HCT116 (cell line): ENCODE measurements at regions not wholly inside any gene's neighbourhood (a gene's known extent, or its start where the extent isn't known, plus 50 kb on each side); places are given as distances from the start of the nearest gene placed in this dataset.

Source experiments
- ATAC-seq: fragments of 200-7000 bp; cut with Tn5 transposase; 2 replicates; pipeline ENCODE4 v1.9.1; 2020; ENCODE audit warnings: mild to moderate bottlenecking, moderate library complexity
- BruUV-seq: library from RNA; stranded (reverse); fragments of 400-500 nt; replicated peaks from 2 replicates; lab custom pipeline; 2021; lab: Mats Ljungman, UMichigan
- CTCF ChIA-PET: fragments of 300-600 bp; sonication (Branson Sonifier 250); formaldehyde crosslinking; loops from one replicate; lab custom pipeline; 2021; ENCODE audit warnings: antibody characterized with exemption; lab: Charles Lee
- POLR2A ChIA-PET: fragments of 300-600, 350-600 bp; sonication (Branson Sonifier 250); formaldehyde crosslinking; loops from one replicate; lab custom pipeline; 2021; ENCODE audit warnings: antibody characterized with exemption; lab: Charles Lee
- RAD21 ChIA-PET, 2 experiments: fragments of 300-600 bp; sonication (Branson Sonifier 250); formaldehyde crosslinking; loops; one replicate each; lab custom pipeline; 2023; ENCODE audit warnings: low total read pairs in 2 of 2; ENCODE audit not compliant: uncharacterized antibody in 2 of 2, unreplicated experiment in 2 of 2, low non-redundant PET in 1 of 2; lab: Charles Lee
- DNase-seq: peaks from one replicate; pipeline ENCODE4 v3.0.0-alpha.2; 2010; ENCODE audit warnings: low read depth, low spot score
- H2AFZ ChIP-seq: fragments of 200-600 bp; shearing (Covaris generic), sonication (generic); 2 replicates; pipeline ENCODE4 v1.6.1; 2017; ENCODE audit warnings: low read depth, mixed run types, mixed read lengths, antibody characterized with exemption, low read length; ENCODE audit not compliant: poor library complexity, severe bottlenecking
- H3K27ac ChIP-seq: 2 replicates; pipeline ENCODE4 v1.5.1; 2012; ENCODE audit warnings: low read depth, low read length
- H3K27me3 ChIP-seq: fragments of 200-600 bp; sonication (generic); 2 replicates; pipeline ENCODE4 v1.6.1; 2016; ENCODE audit warnings: mixed run types, low read length, mixed read lengths; ENCODE audit not compliant: insufficient read depth
- H3K36me3 ChIP-seq, 2 experiments: fragments of 200-500 bp in 1 of 2; fragments of 200-600 bp in 1 of 2; sonication (Bioruptor generic) in 1 of 2; sonication (generic) in 1 of 2; 2 replicates each; pipeline versions ENCODE4 v1.5.1 to v1.6.1; 2014 to 2016; ENCODE audit warnings: low read length in 2 of 2, inconsistent platforms in 1 of 2, mixed read lengths in 1 of 2, mixed run types in 1 of 2; ENCODE audit not compliant: insufficient read depth in 2 of 2, control insufficient read depth in 1 of 2
- H3K4me1 ChIP-seq, 2 experiments: fragments of 200-600 bp in 1 of 2; sonication (generic) in 1 of 2; 2 replicates each; pipeline versions ENCODE4 v1.5.1 to v1.6.1; 2012 to 2017; ENCODE audit warnings: low read length in 2 of 2, inconsistent platforms in 1 of 2, mild to moderate bottlenecking in 1 of 2, mixed read lengths in 1 of 2, mixed run types in 1 of 2, moderate library complexity in 1 of 2; ENCODE audit not compliant: insufficient read depth in 2 of 2, control insufficient read depth in 1 of 2
- H3K4me2 ChIP-seq: fragments of 200-600 bp; sonication (generic); 2 replicates; pipeline ENCODE4 v1.6.1; 2017; ENCODE audit warnings: mixed run types, low read length, mixed read lengths
- H3K4me3 ChIP-seq, 2 experiments: fragments of 200-600 bp in 1 of 2; sonication (generic) in 1 of 2; replicated peaks in 1 of 2; 2 replicates each; pipeline ENCODE4 v1.5.1; 2011 to 2016; ENCODE audit warnings: low read length in 2 of 2, control low read depth in 1 of 2, low read depth in 1 of 2, mild to moderate bottlenecking in 1 of 2, mixed read lengths in 1 of 2, mixed run types in 1 of 2
- H3K79me2 ChIP-seq: fragments of 200-600 bp; sonication (generic); 2 replicates; pipeline ENCODE4 v1.6.1; 2017; ENCODE audit warnings: mild to moderate bottlenecking, mixed run types, low read length, moderate library complexity, mixed read lengths; ENCODE audit not compliant: insufficient read depth
- H3K9ac ChIP-seq: fragments of 200-600 bp; sonication (generic); 2 replicates; pipeline ENCODE4 v1.6.1; 2016; ENCODE audit warnings: low read length, mixed read lengths
- H3K9me2 ChIP-seq: fragments of 200-600 bp; sonication (generic), shearing (Covaris generic); 2 replicates; pipeline ENCODE4 v1.6.1; 2017; ENCODE audit warnings: mixed run types, mild to moderate bottlenecking, moderate library complexity; ENCODE audit not compliant: insufficient read depth
- H3K9me3 ChIP-seq, 2 experiments: fragments of 200-500 bp in 1 of 2; fragments of 200-600 bp in 1 of 2; sonication (Bioruptor generic) in 1 of 2; sonication (generic) in 1 of 2; 2 replicates each; pipeline ENCODE4 v1.6.1; 2014 to 2017; ENCODE audit warnings: low read length in 2 of 2, mixed read lengths in 2 of 2, inconsistent platforms in 1 of 2, low read depth in 1 of 2, mild to moderate bottlenecking in 1 of 2, mixed run types in 1 of 2, moderate library complexity in 1 of 2; ENCODE audit not compliant: control insufficient read depth in 1 of 2, insufficient read depth in 1 of 2
- H4K20me1 ChIP-seq: fragments of 200-600 bp; sonication (generic), shearing (Covaris generic); 2 replicates; pipeline ENCODE4 v1.6.1; 2017; ENCODE audit warnings: mixed run types, mild to moderate bottlenecking, moderate library complexity; ENCODE audit not compliant: insufficient read depth
- ATF3 ChIP-seq: IDR thresholded peaks from 2 replicates; pipeline ENCODE4 v1.6.1; 2012
- CBX3 ChIP-seq: IDR thresholded peaks from 2 replicates; pipeline ENCODE4 v1.6.1; 2012; ENCODE audit warnings: low read depth
- ELF1 ChIP-seq: IDR thresholded peaks from 2 replicates; pipeline ENCODE4 v1.6.1; 2012; ENCODE audit warnings: low read depth, borderline replicate concordance
- EZH2 ChIP-seq: fragments of 200-600 bp; sonication (generic); IDR thresholded peaks from 2 replicates; pipeline ENCODE4 v1.6.1; 2017; ENCODE audit warnings: antibody characterized with exemption, mixed run types
- EZH2phosphoT487 ChIP-seq: fragments of 200-600 bp; IDR thresholded peaks from 2 replicates; pipeline ENCODE4 v1.6.1; 2018; ENCODE audit warnings: antibody characterized with exemption, borderline replicate concordance
- MAX ChIP-seq: IDR thresholded peaks from 2 replicates; pipeline ENCODE4 v1.6.1; 2012
- POLR2AphosphoS5 ChIP-seq: IDR thresholded peaks from 2 replicates; pipeline ENCODE4 v1.6.1; 2011; ENCODE audit warnings: mild to moderate bottlenecking, low read depth, low read length, moderate library complexity
- RAD21 ChIP-seq: IDR thresholded peaks from 2 replicates; pipeline ENCODE4 v1.6.1; 2012; ENCODE audit warnings: low read depth, mild to moderate bottlenecking
- SIN3A ChIP-seq: IDR thresholded peaks from 2 replicates; pipeline ENCODE4 v1.6.1; 2012; ENCODE audit warnings: low read depth
- SP1 ChIP-seq: IDR thresholded peaks from 2 replicates; pipeline ENCODE4 v1.6.1; 2012; ENCODE audit warnings: low read depth
- TCF7L2 ChIP-seq: IDR thresholded peaks from 2 replicates; pipeline ENCODE4 v1.7.0; 2011; ENCODE audit warnings: borderline replicate concordance, inconsistent platforms; ENCODE audit not compliant: insufficient read depth, insufficient read length; ENCODE audit errors: extremely low read depth
- ZBTB33 ChIP-seq: IDR thresholded peaks from 2 replicates; pipeline ENCODE4 v1.6.1; 2011; ENCODE audit warnings: mild to moderate bottlenecking, low read length, moderate library complexity; ENCODE audit not compliant: insufficient replicate concordance; ENCODE audit errors: extremely low read depth
- ZNF274 ChIP-seq: fragments of 200-500 bp; sonication (Bioruptor generic); IDR thresholded peaks from 2 replicates; pipeline ENCODE4 v1.6.1; 2014; ENCODE audit warnings: mild to moderate bottlenecking, low read depth, low read length, inconsistent platforms
- intact Hi-C: fragments of 100-400 bp; cut with micrococcal nuclease; formaldehyde crosslinking; loops from 2 replicates; pipeline ENCODE4 v1.10.0; 2022

GRCh38 chr7:119132436-119132835 is 907.9 kb downstream of the ANKRD7 start:
- TF ChIP-seq SIN3A = no peak
- TF ChIP-seq TCF7L2 = no peak
- no peak for TF ChIP-seq ELF1
- no peak for TF ChIP-seq POLR2AphosphoS5
- TF ChIP-seq RAD21 = no peak
- no peak for TF ChIP-seq EZH2phosphoT487
- no peak for TF ChIP-seq ZBTB33
- no peak for TF ChIP-seq ZNF274
- no peak for TF ChIP-seq EZH2
- no peak for TF ChIP-seq ATF3
- no peak for TF ChIP-seq CBX3
- no peak for TF ChIP-seq SP1
- TF ChIP-seq MAX = no peak
- ATAC-seq (no peak), DNase-seq (no peak)
- H3K4me3 ChIP-seq = no peak overlapping the region
- no TSS peak for BruUV-seq
- ChIA-PET POLR2A (no interaction called here), CTCF (no interaction called here), RAD21 (no interaction called here)
- H3K4me2 ChIP-seq = no peak overlapping the region
- no peaks in the 10 kb centered on the region for H3K79me2 ChIP-seq
- intact Hi-C loops = no loop called here
- H3K9ac ChIP-seq = no peak overlapping the region
- H4K20me1 ChIP-seq = no peaks in the 10 kb centered on the region
- H3K27ac ChIP-seq = no peak overlapping the region
- no peaks in the 10 kb centered on the region for H3K4me1 ChIP-seq
- H3K9me3 ChIP-seq = no peaks in the 10 kb centered on the region
- H3K9me2 ChIP-seq = no peaks in the 10 kb centered on the region
- H3K36me3 ChIP-seq = no peaks in the 10 kb centered on the region
- no peak overlapping the region for H2AFZ ChIP-seq
- H3K27me3 ChIP-seq = no peaks in the 10 kb centered on the region
